ENCODE measurements at regions not wholly inside any gene's neighbourhood (a gene's known extent, or its start where the extent isn't known, plus 50 kb on each side); places are given as distances from the start of the nearest gene placed in this dataset.

DNA sequence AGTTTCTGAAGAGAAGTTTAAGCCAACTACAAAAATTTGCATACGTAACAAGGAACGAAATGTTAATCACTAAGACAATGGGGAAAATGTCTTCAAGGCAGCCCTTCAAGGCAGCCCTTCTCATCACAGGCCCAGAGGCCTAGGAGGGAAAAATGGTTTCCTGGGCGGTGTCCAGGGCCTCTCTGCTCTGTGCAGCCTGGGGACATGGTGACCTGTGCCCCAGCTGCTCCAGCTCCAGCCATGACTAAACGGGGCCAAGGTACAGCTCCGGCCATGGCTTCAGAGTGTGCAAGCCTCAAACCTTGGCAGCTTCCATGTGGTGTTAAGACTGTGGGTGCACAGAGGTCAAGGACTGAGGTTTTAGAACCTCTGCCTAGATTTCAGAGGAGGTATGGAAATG is 325.1 kb downstream of the FRK start:
- TF ChIP-seq POLR2A (IDR thresholded peaks at IDR 0.05; ENCODE audit: borderline replicate concordance, extremely low read depth, insufficient read depth, insufficient read length) (no peak), TCF7L2 (IDR thresholded peaks at IDR 0.05; ENCODE audit: borderline replicate concordance, extremely low read depth, insufficient read depth, insufficient read length) (no peak), EZH2phosphoT487 (IDR thresholded peaks at IDR 0.05; ENCODE audit: borderline replicate concordance) (no peak)
